NCI-H1105 (cell line): ENCODE measurements at regions not wholly inside any gene's neighbourhood (a gene's known extent, or its start where the extent isn't known, plus 50 kb on each side); places are given as distances from the start of the nearest gene placed in this dataset.
"Not testable (repeated sequence)": the region's sequence is repeated elsewhere in the genome, so short reads cannot be mapped to it uniquely, and the experiment has no call there.

Experiments used
- DNase-seq: peaks from one replicate; lab custom pipeline; 2025; lab: John Stamatoyannopoulos, UW

DNA sequence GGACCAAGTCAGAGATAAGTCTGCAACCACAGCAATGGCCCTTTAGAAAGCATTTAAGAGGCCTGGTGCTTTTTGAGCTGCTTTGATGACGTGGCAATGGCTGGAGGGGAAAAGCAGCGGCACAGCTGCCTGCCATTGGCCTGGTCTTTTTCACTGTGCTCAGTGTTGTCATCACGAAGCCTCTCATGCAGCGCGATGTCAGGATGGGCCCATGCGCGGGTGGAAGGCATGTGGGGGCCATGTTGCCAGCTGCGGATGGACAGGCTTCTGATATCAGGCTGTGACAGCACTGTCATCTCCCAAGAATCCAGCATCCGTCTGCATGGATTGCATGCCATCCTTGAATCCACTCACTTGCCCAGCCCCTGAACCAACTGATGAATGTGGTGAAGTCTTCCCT is 204.5 kb downstream of the ACKR3 start:
- no peak for DNase-seq

DNA sequence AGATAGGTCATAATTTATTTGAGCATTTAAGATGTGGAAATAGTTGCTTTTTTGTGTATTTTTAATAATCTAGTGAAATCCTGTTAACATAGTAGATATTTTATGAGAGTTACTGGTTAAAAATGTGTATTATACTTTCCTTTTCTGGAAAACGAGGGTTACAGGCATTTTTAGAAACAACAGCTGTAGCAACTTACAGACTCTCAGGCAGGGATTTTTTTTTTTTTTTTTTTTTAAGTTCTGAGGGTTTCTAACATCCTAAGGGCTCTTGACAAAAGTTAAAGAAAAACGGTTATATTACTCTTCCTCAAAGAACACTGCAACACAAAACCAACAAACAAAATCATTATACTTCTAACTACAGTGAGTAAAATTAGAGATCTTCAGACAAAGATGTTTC is 205.9 kb downstream of the ACKR3 start:
- DNase-seq = no peak

DNA sequence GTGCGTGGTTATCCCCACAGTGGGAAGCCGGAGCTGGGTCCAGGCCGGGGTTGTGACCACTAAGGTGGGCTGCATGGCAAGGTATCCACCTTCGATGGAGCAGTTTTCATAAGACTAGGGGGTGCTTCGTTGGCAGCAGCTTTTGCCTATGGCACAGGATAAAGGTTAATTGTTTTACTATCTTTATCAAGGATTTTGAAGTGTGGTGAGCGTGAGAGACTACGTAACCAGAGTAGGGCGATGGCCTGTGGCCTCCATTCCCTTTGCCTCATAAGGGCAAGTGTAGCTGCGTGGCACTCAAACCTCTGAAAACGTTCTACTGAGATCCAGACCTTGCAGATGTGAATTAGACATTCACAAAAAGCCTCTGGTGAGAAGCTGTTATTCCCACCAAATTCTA is 206.6 kb downstream of the ACKR3 start:
- no peak for DNase-seq

DNA sequence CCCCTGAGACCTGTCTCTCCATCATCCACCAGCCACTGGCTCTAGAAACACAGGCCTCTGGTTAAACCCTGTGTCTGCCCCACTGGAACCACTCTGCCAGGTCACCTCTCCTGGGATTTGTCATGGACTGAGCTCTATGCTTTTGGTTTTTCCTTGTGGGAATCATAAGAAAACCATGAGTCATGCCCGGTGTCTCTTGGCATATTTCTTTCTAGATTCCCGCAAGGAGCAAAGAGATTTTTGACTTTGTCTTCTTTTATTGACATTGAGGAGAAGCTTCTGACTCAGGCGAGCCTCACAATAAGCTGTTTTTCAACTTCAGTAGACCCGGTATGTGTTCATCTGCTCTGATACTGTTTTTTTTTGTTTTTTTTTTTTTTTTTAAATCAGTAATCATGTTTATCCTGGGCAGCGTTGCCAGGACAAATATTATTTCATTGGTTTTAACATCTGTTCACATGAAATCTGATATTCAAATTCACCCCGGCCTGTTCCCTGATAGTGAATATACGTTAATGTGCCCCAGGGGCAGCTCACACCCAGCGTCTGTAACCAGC is 207.1 kb downstream of the ACKR3 start:
- no peak for DNase-seq

DNA sequence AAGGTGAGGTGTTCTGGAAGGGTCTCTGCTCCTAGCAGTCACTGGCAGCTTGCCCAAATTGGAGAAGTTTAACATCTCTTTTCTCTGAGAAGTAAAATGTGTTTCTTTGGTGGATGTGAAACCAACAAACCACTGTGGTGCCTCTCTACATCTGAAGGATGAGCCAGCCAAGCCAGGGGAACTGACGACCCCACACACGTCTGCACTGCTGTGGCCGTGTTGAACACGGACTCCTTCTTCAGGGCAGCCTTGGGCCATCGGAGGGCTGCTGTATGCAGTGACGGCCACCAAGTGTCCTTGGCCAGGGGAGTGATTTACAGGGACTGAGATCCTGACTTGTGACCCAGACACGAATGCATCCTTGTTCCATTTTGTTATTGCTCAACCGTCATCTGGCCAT is 207.8 kb downstream of the ACKR3 start:
- no peak for DNase-seq

DNA sequence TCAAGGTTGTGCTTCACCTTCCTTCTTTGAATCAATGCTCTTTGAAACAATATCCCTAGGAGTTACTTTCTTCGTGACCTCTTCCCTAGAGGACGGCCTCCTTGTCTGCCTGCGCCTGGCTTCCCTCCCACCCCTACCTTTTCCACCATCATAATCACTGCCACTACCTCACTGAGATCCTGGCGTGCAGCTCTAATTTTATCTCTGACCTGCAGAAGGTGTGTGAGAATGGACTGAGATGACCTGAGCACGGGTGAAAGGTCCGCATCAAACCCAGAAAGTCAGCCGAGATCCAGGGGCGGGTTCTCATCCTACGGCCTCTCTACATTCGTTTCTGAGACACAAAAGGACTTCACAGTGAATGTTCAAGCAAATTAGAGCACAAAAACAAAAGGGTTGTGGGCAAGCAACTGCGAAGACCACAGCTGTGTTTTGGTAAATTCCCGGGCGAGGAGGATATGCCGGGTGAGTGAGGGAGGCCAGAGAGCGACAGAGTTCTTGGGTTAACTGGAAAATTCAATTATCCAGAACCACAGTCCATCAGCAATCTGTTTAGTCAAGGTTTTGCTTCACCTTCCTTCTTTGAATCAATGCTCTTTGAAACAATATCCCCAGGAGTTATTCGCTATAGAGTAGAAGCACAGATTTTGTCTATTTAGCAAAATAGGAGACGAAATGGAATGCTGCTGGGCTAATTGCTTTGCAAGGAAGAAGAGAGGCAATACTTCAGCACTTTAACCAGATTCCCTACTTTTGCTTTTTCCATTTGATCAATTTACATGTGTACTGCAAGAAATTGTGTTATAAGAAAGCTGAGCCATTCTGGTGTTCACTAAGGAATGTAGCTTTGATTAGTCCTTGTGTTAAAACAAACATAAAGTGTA is 212.6 kb downstream of the ACKR3 start:
- DNase-seq = no peak

DNA sequence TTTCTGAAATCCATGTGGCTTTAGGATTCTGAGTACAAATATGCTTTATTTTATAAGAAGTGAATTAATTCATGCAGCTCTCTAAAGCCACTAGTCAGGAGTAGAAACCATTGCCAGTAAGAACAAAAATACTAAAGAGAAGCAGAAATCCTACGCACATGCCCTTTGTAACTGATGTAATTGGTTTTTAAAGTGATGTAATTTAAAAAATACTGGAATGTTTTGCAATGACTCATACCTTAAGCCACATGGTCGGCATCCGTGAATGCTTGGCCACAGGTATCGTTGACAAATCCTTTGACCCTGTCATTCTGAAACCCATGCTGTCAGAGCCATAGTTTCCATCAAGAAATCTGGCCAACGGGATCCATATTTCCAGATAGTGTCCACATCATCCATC is 213.3 kb downstream of the ACKR3 start:
- DNase-seq = no peak

DNA sequence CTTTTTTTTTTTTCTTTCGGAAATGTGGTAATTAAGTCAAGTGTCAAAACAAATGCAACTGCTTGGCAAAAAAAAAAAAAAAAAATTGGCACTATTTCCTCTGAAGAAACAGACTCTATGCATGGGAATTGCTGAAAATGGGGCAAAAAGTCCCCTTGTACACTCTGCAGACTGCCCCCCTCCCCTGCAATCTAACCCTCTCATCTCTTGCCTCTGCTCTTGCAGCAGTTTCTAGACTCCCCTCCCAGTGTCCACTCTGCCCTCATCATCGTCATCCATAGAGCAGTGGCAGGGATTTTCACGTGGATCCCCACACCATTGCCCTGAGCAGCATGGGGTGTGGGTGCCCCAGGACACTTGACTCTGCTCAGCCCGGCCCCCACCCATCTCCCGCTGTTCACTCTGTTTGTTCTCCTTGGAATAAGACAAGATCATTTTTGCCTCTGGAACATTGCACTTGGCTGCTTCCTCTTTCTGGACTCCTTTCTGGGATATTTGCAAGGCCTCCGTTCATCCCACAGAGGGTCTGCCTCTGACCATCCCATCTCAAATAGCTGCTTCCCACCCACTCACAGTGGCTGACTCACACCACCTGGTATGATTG is 213.9 kb downstream of the ACKR3 start:
- DNase-seq = no peak

DNA sequence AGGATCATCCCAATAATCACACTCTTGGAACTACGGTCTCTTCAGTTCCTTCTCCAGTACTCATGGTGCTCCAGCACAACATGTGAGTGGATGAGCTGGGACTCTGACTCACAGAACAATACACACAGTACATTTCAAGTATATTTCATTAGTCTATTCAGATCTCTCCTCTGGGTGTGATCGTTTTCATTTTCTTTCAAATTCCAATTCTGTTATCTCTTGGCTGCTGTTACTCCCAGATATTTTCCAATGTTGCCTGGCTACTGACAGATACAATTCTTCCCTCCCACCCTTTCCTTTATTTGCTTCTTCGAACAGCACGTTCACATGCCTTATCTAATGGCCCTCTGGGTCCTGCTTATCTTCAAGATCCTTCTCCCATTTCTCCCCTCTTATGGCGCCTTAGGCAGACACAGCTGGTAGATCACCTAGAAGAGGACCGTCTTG is 216.0 kb downstream of the ACKR3 start:
- DNase-seq = no peak

DNA sequence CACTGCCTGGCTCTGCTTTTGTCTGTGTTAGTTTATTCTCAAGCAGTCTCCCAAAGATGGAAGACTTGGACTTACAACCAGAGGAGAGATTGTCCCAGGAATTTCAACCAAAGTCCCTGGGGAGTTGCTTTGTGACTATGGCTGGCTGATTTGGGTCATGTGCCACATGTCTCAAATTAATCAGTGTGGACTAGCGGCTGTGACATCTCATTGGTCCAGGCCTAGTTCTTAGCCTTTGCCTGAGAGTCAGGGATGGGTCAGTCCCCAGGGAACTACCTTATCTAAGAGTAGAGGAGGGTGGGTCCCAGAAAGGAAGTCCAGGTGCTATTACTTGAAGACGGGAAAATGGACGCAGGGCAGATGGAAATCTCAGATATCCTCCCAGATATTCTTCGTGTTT is 217.1 kb downstream of the ACKR3 start:
- no peak for DNase-seq

DNA sequence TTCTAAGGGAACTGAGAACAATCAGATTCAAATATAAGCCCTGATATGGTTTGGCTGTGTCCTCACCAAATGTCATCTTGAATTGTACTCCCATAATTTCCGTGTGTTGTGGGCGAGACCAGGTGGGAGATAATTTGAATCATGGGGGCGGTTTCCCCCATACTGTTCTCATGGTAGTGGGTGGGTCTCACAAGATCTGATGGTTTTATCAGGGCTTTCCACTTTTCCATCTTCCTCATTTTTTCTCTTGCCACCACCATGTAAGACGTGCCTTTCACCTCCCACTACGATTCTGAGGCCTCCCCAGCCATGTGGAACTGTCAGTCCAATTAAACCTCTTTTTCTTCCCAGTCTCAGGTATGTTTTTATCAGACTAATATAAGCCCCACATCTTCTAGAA is 217.8 kb downstream of the ACKR3 start:
- not testable (repeated sequence) for DNase-seq

DNA sequence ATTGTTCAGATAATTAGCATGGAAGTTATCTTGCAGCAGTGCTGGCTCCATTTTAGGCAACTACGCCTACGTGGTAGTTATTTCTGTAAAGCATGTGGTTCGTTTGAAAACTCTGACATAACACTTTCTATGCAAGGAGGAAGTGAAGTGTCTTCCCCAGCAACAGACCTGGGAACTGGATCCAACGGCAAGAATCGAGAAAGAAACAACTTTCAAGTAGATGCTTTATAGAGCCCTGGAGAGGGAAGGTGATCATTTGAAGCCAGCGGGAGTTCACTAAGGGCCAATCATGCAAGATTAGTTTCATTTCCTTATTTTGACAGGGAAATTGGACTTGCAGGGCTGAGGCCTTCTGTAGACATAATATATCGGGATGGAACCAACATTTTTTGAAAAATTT is 218.3 kb downstream of the ACKR3 start:
- DNase-seq = no peak

DNA sequence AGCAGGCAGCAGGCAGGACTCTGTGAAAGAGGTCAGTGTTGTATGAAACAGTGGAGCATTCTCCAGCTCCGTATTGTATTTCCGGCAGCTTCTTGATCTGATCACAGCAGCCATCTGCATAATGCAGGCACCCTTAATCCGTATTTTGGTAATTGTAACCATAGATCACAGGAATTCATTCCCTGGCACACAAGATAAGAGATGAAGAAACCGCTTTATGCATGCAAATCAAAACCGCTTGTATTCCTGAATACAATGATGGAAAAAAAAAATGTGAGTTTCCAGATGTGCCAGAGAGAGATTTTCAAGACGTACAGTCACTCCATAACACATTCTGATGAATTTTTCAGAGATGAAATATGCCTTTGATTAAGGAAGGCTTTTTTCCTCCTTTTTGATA is 221.3 kb downstream of the ACKR3 start:
- DNase-seq = no peak

DNA sequence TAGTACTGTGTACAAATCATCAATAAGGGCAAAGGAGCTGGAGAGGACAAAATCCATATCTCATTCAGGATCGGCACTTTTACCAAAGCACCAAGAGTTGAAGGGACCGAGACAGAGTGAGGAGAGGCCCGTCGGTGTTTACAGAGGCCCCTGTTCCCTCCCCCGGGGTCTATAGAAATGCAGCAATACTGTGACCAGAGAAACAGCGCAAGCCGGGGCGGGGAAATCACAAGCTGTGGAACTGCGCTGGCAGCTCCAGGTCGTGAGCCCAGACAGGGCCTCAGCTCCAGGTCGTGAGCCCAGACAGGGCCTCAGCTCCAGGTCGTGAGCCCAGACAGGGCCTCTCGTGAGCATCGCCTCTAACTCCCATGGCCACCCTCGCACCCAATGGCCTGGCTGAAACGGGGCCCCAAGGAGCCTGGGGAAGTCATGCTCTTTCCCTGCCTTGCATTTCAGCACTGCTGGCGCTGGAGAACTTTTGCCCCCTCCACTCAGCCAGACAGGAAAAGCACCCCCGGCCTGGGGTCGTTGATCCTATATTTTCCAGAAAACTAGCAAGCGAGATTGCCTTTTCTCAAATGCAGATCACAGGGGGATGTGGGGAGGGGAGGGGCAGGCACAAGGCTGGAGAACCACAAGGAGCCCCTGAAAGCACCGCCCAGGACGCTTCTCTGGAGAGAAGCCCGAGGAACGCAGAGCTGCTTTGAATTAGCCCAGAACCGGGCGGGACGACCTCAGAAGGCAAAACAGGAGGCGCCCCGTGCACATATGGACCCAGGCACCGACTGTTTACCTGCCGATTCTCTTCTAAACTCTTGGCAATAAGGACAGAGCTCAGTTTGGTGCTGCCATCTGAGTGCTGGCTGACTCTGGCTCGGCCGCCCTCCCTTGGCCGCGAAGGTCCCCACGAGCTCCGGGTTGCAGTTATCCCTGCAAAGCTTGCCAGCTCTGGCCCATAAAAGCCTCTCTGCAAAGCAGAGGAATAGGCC is 223.7 kb downstream of the ACKR3 start:
- DNase-seq = no peak

DNA sequence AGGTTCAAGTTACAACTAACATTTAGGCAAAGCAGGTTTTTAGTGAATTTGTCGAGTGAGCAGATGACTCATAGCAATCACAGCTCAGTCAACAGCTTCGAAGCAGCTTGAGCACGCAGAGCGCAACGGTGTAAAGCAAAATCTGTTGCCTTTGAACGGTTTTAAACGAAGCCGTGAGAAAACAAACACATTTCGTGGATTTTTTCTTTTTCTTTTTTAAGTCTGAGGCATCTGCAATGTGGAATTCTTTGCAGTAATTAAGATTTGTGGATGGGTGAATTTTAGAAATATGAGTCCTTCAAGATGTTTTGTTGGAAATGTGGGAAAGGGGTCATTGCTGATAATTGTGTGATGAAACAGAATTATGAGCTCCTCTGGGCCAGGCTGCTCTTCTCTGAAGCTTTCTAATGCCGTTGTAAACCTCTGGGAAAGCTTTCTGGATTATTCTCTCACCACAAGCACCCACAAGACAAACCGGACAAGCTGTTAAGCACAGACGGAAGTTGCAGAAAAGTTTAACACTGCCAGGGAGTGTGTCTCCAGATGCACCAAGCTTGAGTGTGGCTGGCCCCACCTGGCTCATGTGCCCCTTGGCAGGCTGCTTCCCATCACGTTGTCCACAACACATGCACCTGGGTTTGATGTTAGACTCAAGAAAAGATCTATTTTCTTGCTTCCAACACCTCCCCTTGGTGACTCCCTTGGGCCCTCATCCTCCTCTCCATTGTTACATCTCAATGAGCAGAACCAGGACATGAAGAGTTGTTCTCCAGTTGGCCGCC is 224.7 kb downstream of the ACKR3 start:
- no peak for DNase-seq

DNA sequence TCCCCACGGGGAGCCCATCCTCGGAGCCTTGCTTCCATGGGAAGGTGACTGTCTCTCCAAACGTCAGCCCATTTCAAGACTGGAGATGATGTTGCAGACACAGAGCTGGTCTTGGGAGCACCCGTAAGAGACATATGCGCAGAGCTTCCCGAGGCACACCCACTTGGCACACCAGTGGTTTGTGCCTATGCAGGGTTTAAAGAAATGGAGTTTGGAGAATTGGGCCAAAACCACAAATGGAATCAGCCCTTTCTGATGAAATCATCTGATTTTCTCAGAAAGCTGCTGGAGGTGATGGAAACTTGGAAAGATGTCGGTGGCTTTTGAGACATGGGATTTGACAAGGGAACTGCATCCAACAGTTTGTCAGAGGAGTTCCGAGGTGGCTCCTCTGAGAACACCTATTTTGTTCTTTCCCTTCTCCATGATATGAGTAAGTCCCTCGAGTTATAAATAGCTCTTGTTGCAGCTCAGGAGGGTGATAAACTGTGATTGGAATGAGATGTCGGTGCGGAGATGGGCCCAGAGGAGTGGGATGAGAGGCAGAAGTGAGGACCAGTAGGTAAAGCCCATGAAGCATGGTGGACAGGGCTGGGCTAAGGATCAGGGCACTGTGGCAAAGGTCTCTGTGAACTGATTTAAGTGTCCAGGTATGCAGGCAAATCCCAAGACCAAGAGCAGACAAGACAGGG is 225.7 kb downstream of the ACKR3 start:
- DNase-seq = no peak

DNA sequence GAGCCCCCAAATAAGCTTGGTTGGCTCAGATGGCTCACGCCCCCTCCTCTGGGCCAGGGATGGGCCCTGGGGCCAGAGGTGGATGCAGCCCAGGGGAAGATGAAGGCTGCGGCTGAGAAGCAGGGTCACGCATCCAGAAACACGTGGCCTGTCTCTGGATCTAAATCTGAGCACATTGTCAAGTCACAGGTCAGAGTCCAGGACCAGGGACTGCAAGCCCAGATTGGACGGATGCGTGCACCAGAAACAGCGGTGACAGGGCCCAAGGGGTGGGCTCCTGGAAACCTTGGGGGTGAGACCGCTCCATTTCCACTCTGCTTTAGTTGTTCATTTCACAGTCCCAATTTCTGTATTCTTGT is 226.2 kb downstream of the ACKR3 start:
- no peak for DNase-seq

DNA sequence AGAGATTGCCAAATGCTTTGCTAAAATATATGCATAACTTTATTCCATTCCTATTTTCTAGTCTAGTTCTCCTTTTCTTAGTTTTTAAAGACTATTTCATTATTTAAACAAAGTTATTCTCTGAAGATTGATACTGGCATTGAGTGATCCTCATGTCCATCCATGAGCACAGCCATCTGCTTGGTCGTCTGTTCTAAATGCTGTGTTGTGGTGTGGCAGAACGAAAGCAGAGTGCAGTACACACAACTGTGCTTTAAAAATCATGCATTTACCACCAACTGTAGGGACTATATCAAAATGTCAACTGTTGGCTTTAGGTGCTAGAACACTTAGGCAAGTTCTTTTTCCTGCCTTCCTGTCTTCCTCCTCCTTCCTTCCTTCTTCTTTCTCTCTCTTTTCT is 226.6 kb downstream of the ACKR3 start:
- no peak for DNase-seq

DNA sequence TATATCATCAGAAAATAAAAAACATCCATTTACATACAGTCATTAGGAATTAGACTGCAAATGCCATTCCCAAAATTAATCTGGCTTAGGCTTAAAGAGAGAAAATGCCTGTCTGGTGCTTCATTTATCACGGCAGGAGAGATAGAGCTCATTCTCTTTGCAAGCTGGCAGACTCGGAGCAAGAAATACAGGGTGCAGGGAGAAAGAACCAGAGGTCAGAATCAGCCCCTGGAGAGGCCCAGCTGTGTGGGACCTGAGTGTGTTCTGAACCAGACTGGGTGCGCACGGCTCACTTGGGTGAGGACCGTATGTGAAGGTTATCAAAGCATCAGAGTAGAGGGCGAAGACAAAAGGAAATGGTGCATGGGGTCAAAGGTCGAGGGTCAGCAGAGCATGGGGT is 227.8 kb downstream of the ACKR3 start:
- no peak for DNase-seq

DNA sequence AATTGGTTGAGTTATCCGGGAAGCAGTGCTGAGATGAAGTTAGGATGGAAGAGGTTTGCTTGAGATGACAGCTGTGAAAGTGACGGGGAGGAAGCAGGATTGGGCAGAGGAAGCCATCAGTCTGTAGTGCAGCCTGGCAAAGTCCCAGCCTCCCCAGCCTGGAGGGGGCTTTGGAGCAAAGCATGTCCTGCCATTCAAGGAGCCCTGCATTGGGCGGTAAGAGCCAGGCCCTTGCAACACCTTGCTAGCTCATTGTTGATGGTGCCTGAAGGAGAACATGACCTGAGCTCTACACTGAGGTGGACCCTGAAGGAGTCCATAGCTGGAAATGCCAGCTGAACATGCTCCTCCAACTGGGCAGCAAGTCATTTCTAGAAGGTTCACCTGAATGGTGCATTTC is 228.9 kb downstream of the ACKR3 start:
- DNase-seq = no peak
